HG03558 (cell line): ENCODE measurements at regions not wholly inside any gene's neighbourhood (a gene's known extent, or its start where the extent isn't known, plus 50 kb on each side); places are given as distances from the start of the nearest gene placed in this dataset.
"Not testable (repeated sequence)": the region's sequence is repeated elsewhere in the genome, so short reads cannot be mapped to it uniquely, and the experiment has no call there.

Experiments
- ATAC-seq: cut with Tn5 transposase; IDR thresholded peaks from one replicate; pipeline ENCODE4 v1.9.1; 2021; ENCODE audit warnings: moderate number of reproducible peaks; ENCODE audit not compliant: unreplicated experiment; ENCODE audit errors: extremely low read depth

DNA sequence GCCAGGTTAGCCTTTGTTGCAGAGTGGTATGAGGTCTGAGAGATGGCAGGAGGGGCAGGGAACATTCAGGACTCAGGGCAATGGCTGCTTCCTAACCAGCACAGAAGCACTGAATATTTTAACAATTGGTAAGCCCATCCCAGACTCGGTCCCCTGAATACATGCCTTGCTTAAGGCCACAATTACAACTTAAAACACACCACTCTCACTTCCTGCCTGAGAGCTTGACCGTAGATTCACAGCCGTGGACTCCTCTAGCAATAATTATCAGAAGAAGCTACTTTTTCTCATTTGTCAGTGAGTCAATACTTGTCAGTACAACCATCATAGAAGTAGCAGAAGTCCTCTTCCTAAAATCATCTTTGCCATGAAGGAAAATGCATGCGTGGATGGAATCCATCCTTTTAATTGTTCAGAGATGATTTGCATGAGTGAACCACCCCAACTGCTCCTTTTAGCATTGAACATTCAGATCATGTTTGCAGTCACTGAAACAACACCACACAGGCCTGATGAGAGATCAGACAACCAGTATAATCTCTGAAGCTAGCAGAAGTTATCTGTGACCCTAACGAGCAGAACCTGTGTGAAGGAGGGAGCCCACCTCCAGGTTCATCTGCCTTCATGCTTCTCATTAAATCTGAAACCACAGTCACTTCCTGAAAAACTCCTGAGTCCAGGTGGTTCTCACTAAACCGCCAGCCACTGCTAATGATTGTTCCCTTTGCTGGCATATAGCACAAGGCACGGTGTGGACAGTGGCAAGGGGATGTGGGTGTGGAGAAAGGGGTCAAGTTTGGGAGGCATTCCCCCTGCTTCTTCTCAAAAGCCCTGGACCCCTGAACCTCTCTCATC is 333.9 kb upstream of the CNR1 start:
- no peak for ATAC-seq

- no peak for ATAC-seq
These were observed 333.3 kb upstream of the CNR1 start for GRCh38 chr6:88499436-88499835.

DNA sequence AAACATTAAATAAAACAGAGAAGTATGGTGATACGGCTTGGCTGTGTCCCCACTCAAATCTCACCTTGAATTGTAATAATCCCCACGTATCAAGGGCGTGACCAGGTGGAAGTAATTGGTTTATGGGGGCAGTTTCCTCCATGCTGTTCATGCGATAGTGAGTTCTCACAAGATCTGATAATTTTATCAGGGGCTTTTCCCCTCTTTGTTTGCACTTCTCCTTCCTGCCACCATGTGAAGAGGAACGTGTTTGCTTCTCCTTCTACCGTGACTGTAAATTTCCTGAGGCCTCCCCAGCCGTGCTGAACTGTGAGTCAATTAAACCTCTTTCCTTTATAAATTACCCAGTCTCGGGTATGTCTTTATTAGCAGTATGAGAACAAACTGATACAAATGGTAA is 331.3 kb upstream of the CNR1 start:
- ATAC-seq = not testable (repeated sequence)

DNA sequence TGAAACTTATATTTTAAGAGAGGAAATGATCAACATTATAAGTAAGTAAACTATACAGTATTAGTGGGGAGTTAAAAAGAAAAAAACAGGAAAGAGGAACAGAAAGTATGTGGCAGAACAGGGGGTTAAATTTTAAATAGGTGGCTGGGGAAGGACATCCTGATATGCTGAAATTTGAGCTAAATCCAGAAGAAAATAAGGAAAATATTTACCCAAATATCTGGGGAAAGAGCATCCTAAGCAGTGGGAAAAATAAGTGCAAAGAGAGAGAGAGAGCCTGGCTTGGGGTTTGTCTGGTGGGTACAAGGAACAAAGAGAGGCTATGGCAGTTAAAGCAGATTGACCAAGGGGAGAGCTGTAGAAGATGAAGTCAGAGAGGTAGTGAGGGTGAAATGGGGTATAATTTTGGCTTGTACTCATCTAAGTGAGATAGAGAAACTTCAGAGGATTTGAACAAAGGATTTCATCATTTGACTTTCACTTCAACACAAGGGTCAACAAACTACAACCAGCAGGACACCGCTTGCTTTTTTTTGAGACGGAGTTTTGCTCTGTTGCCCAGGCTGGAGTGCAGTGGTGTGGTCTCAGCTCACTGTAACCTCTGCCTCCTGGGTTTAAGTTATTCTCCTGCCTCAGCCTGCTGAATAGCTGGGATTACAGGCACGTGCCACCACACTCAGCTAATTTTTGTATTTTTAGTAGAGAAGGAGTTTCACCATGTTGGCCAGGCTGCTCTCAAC is 328.4 kb upstream of the CNR1 start:
- ATAC-seq = peak; percentile 60

DNA sequence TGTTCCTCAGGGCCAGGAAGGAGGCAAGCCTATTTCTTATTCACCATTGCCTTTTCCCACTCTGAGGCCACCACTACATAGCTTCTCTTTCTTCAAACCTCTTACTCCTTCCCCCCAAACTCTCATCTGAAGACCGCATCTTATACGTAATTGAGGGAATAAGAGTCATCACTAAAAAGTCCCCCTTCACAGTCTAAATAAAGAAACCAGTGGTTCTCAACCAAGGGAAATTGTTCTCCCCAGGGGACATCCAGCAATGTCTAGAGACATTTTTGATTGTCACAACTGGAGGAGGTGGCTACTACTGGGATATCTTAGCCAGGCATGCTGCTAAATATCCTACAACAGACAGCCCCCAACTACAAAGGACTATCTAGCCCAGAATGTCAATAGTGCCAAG is 327.6 kb upstream of the CNR1 start:
- ATAC-seq = peak; percentile 39

GRCh38 chr6:88492824-88493223 is 326.7 kb upstream of the CNR1 start:
- ATAC-seq = no peak

GRCh38 chr6:88492241-88492640 is 326.1 kb upstream of the CNR1 start:
- no peak for ATAC-seq

DNA sequence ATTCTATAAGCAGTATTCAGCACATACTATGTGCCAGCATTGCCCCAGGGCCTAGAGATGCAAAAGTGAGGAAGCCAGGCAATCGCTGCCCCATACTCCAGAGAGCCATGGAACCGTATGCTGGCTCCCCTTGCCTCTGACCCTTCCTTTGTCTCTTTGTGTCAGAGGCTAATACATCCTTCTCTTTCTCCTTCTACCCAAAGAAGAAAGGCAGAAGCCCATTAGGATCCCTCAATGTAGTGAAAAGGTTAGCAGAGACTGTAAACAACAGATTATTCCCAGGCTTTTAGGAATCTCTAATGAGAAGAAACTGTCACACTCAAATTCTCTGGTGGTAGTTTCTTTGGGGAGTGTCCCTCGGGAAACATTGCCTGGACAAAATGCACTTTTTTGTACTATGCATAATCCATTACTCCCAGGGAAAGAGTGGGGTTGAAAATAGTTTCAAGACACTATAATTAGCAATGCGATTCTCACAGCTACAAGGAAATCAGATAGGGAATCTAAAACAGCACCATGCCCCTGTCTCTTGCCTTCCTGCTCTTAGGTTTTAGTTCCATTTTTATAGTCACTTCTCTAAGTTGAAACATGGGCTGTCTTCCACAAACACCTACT is 325.2 kb upstream of the CNR1 start:
- ATAC-seq = no peak

DNA sequence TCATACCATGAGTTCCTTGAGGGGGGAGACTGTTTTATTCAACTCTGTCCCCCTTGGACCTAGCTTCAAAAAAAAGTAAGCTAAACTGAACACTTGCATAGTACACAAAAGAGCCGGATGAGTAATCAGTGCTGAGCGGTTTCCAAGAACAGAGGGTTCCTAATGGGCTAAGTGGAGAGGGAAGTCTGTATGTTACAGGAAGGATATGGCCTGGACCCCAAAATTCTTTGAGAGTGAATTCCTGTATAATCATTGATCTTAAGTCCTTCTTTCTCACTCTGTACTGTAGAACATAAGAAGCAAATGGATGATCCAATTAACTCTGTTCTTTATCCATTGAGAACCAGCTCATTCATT is 324.7 kb upstream of the CNR1 start:
- ATAC-seq = no peak

- no peak for ATAC-seq
These were observed 324.2 kb upstream of the CNR1 start for GRCh38 chr6:88490195-88490907.

DNA sequence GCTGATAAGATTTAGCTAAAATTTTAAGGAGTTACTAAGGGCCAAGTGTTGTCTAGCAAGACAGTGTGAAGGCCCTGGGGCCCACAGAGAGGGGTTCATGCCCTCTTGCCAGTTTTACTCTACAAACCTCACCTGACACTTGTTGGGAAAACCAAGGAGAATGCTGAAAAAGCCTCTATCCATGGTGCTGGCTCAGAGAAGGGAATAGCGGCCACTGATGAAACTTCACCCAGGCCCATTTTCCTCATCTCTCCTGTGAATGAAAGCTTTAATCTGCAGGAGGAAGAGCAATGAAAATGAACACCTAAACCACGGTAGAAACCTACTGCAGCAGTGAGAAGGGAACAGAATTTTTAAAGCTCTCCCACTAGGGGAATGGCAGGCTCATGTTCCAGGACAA is 317.3 kb upstream of the CNR1 start:
- no peak for ATAC-seq

GRCh38 chr6:88482465-88482864 is 316.3 kb upstream of the CNR1 start:
- ATAC-seq = no peak

GRCh38 chr6:88481519-88481918 is 315.4 kb upstream of the CNR1 start:
- no peak for ATAC-seq

GRCh38 chr6:88480816-88481215 is 314.7 kb upstream of the CNR1 start:
- no peak for ATAC-seq

DNA sequence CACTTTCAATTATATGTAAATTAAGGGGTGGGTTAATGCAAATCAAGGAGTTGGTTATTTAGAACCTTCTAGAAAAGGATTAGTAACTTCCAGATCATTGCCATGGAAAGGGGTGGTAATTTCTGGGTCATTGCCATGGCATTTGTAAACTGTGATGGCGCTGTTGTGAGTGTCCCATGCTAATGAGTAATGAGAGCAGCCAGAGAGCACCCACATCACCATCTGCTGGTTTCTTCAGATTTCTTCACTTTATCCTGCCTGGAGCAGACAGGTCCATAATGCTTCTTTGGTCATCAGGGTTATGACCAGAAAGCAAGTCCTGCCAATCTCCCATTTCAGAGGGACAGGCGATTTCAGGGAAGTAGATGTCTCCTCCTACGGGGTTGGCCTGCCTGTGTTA is 311.3 kb upstream of the CNR1 start:
- no peak for ATAC-seq

DNA sequence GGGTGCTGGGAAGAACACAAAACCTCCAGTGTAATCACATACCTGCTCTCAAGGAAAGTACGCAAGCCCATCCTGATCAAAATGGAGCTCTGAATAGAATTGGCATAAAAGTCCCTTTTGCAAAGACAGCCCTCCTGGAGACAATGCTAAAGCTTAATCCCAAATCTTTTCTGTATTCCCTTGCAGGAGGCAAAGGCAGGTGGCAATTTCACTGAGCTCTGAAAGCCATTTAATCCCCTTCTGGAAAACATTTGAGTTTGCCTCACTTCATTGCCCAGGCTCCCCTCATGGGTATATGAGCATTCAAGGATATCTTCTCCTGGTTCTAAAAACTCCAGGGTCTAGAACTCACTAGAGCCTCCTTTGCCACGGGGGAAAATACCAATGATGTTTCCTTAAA is 310.2 kb upstream of the CNR1 start:
- no peak for ATAC-seq

DNA sequence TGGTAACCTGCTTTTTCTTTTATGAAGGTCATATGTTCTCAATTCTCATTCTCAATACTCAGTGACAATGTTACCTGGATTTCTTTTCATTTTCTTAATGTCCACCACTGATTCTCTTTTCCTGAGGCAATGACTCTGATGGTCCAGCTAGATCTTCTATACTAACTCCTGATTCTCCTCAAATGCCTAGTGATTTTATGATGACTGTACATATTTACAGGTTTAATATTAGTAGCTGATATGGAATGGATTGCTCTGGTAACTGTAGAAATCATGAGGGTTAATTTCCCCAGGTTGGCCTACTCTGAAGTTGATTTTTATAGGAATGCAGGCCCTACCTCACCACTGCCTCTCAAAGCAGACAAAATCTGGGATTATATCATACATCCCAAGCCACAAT is 308.6 kb upstream of the CNR1 start:
- ATAC-seq = no peak

DNA sequence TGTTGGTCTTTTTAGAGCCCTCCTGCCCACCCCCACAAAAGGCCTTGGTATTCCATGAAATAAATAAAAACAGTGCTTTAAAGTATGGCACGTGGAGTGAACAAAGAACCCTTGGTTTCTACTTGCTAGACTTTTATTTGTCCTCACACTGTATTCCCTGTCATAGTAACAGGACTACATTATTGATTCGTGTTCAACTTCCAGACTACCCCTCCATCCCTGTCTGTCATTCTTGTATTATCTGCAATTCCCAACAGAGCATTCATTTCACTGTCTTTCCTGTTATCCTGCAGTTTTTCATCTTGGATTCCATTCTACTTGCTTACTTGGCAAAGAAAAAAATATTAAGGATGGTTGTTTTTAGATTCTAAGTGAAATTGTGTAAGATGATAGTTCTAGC is 307.4 kb upstream of the CNR1 start:
- no peak for ATAC-seq

DNA sequence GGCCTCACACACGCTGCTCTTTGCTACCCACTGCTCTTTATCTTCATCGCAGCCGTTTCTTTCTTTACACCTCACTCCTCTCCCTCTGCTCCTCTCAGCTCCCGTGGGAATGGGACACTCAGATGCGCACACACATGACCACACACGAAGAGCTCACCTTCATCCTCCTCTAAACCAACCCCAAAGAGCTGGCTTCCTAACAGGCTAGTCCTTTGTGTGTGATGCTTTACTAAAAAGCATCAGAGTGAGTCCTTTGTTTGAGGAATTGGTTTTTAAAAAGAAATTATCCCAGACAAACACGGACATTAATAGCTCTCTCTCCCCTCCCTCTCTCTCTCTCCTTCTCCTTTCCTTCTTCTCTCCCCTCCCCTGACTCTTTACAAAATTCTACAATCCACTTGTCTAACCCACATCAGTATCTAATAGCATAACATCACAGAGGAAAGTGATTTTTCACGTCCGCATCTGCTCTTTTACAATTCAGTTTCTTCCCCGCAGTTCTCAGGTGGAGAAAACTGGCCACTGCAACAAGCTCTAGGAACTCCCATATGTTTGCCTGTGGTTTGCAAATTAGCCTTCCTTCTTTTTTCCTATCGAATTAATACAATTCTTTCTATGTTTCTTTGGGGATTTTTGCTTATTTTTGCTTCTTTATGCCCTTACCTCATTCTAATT is 306.8 kb upstream of the CNR1 start:
- no peak for ATAC-seq

DNA sequence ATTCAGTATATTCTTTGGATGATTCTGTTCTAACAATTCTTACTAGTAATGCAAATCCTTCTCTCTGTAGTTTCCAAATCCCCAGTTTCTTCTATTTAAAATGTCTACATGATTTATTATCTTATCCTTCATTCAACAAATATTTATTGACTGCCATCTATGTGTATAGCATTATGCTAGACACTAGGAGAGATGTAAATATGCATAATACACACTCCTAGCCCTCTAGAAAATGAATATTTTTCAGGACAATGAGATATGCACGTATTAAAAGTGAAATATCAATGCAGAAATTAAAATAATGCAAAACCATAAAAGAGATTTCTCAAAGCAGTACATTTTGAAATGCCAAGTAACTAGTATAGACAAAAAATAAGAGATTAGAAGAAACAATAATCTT is 293.5 kb upstream of the CNR1 start:
- ATAC-seq = no peak
